ENCODE measurements at regions not wholly inside any gene's neighbourhood (a gene's known extent, or its start where the extent isn't known, plus 50 kb on each side); places are given as distances from the start of the nearest gene placed in this dataset.
"Not testable (repeated sequence)": the region's sequence is repeated elsewhere in the genome, so short reads cannot be mapped to it uniquely, and the experiment has no call there.

- DNase-seq (ENCODE audit: low read depth, low spot score): peak; percentile 0
- in situ Hi-C loops (cut with HindIII; ENCODE audit: low pct_unique_long_range_greater_than_20kb, low sequenced_read_pairs): no loop called here
These were observed 119.1 kb downstream of the RTL9 start for GRCh38 chrX:110477593-110478228.

GRCh38 chrX:110491846-110492620 is 133.4 kb downstream of the RTL9 start:
- in situ Hi-C loops (cut with HindIII; ENCODE audit: low pct_unique_long_range_greater_than_20kb, low sequenced_read_pairs): no loop called here
- DNase-seq (ENCODE audit: low read depth, low spot score): no peak

- DNase-seq (ENCODE audit: low read depth, low spot score): no peak
- in situ Hi-C loops (cut with HindIII; ENCODE audit: low pct_unique_long_range_greater_than_20kb, low sequenced_read_pairs): no loop called here
These were observed 146.3 kb downstream of the RTL9 start for GRCh38 chrX:110504947-110505346.

DNA sequence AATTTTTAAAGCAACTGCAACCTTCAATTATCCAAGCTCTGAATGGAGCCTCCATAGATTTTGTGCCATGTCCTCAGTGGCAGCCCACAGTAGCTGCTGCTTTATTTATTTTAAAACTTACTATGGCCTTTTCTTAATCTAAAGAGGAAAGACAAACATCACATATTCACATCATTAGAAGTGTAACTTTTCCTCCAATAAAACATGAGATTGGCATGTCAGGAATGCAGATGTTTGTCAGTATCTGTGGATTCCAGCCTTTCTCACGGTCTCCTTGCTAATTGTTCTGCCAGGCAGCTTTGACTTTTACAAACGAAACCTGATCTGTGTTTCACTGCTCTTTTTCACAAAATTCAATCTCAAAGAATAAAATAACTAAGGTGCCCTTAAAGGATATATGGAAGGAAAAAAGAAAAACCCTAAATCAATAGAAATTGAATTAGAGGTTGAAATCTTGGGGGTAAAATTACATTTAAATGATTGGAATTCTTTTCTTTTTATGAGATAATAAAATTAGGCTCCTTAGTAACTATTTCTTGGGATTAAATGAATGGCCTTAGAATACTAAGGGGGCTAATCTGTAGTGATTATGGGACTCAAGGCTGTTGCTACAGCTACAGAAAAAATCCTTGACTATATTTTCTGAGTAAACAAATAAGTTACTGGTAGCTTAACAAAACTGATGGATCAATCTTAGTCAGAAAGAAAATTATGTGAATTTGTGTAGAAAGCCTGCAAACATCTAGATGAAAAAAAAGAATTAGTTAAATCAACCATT is 151.3 kb downstream of the RTL9 start:
- in situ Hi-C loops (cut with HindIII; ENCODE audit: low pct_unique_long_range_greater_than_20kb, low sequenced_read_pairs): no loop called here
- peak; percentile 5 for DNase-seq (ENCODE audit: low read depth, low spot score)

- DNase-seq (ENCODE audit: low read depth, low spot score): no peak
- in situ Hi-C loops (cut with HindIII; ENCODE audit: low pct_unique_long_range_greater_than_20kb, low sequenced_read_pairs): no loop called here
These were observed 152.6 kb downstream of the RTL9 start for GRCh38 chrX:110511238-110511637.

DNA sequence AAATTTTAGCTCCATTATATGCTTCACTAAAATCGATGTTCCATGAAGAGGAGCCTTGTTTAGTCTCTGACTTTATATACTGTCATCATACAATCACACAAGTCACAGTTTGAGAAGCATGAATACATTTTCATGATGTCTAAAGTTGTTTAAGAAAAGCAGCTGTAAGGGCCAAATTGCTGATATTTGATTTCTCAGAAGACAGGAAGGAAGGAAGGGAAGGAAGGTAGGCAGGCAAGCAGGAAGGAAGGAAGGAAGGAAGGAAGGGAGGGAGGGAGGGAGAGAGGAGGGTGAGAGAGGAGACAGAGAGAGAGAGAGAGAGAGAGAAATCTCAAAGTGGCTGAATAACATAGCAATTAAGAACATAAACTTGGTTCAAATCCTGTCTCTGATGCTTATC is 153.7 kb downstream of the RTL9 start:
- no peak for DNase-seq (ENCODE audit: low read depth, low spot score)
- in situ Hi-C loops (cut with HindIII; ENCODE audit: low pct_unique_long_range_greater_than_20kb, low sequenced_read_pairs): no loop called here

DNA sequence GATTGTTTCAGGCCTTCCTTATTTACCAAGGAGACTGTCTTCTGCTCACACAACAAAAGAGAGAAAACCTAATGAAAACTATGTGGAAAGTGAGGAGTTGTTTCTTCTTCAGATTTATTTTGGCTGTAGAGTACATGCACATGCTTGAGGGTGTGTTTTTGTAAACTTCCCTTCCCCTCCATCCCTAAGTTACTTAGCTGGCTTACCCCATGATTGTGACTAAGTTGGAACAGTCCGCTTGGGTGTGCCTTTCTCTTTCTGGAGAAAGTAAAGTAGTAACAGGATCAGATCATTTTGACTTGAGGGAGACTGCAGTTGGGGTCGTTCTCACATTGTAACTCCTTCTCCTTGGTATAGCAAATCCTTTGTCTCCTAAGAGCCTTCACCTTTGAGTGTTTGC is 155.9 kb downstream of the RTL9 start:
- in situ Hi-C loops (cut with HindIII; ENCODE audit: low pct_unique_long_range_greater_than_20kb, low sequenced_read_pairs): no loop called here

DNA sequence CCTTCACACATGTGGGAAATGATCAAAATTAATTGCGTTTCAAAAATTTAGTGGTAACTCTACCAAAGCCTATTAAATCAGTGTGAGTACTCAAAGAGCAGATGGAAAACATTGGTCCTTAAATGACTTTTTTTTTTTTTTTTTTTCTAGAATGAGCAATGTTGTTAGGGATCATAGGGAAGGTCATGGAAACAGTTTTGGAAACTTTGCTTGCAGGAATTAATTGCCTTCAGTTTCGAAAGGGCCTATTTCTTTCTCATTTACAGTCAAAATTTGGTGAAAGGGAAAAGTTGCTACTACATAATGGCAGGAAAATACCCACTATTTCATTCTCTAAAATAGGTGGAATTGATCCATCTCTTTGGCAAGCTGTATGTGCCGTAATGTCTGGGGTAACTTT is 160.9 kb downstream of the RTL9 start:
- in situ Hi-C loops (cut with HindIII; ENCODE audit: low pct_unique_long_range_greater_than_20kb, low sequenced_read_pairs): no loop called here
- DNase-seq (ENCODE audit: low read depth, low spot score): no peak

More for the DNA sequence above, 155.9 kb downstream of the RTL9 start:
- no peak for DNase-seq (ENCODE audit: low read depth, low spot score)

DNA sequence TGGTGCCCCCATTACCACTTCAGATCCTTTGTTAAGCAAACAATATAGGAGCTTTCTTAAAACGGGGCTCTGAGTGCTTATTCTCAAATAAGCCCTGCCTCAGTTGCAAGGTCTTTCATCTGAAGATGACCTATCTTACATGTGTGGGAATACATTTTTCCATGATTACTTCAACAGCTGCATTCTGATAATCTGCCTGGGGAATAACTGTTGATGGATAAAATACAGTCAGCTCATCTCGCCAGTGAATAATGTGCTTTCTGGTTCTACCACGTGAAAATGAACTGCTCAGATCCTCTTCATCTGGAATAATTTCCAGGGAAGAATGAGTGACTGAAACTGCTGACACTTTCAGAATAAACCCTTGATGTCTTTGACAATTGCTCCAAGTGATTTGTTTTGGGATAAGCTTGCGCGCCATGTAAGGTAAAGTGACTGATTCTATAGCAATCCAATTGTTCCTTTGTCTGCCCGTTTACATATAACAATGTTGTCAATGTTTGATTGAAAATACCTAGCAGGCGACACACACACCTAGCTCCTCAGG is 161.3 kb downstream of the RTL9 start:
- in situ Hi-C loops (cut with HindIII; ENCODE audit: low pct_unique_long_range_greater_than_20kb, low sequenced_read_pairs): no loop called here
- no peak for DNase-seq (ENCODE audit: low read depth, low spot score)

GRCh38 chrX:110520652-110521051 is 162.0 kb downstream of the RTL9 start:
- DNase-seq (ENCODE audit: low read depth, low spot score); in situ Hi-C loops (cut with HindIII; ENCODE audit: low pct_unique_long_range_greater_than_20kb, low sequenced_read_pairs): not testable (repeated sequence)

GRCh38 chrX:110531873-110532580 is 173.4 kb downstream of the RTL9 start:
- DNase-seq (ENCODE audit: low read depth, low spot score): no peak
- in situ Hi-C loops (cut with HindIII; ENCODE audit: low pct_unique_long_range_greater_than_20kb, low sequenced_read_pairs): no loop called here

DNA sequence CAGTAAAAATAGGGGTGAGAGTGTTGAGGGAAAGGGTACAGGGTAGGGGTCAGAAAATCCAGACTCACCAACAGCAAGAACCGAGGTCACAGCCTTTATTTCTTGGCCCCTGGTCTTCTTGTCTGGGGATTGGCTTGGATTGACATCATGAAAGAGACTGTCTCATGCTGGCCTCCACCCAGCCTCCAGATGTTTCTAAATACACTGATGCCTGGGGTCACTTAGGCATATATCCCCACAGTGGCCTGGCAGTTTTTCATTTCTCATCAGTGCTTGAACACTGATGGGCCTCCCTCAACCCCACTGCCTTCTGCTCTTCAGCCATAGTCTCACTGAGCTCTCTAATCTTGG is 173.9 kb downstream of the RTL9 start:
- DNase-seq (ENCODE audit: low read depth, low spot score): no peak
- in situ Hi-C loops (cut with HindIII; ENCODE audit: low pct_unique_long_range_greater_than_20kb, low sequenced_read_pairs): no loop called here

DNA sequence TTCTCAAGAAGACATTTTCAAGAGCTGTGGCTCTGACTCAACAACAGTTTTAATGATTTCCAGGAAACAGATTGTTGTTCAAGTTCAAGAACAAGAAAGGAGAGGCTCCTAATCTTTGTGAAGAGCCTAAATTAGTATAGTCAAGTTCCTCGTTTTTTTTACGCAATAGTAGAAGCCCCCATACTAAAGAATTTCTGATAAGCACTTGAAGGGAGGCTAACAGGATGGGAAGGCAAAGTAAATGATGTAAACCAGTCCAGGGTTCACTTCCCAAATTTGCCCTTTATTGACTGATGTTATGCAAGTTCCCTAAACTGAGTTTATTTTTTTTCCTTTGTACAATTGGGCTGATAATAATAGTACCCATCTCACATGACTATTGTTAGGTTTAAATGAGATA is 178.2 kb downstream of the RTL9 start:
- in situ Hi-C loops (cut with HindIII; ENCODE audit: low pct_unique_long_range_greater_than_20kb, low sequenced_read_pairs): no loop called here
- no peak for DNase-seq (ENCODE audit: low read depth, low spot score)

- DNase-seq (ENCODE audit: low read depth, low spot score): no peak
- in situ Hi-C loops (cut with HindIII; ENCODE audit: low pct_unique_long_range_greater_than_20kb, low sequenced_read_pairs): no loop called here
These were observed 182.6 kb downstream of the RTL9 start for GRCh38 chrX:110541266-110541665.

- DNase-seq (ENCODE audit: low read depth, low spot score); in situ Hi-C loops (cut with HindIII; ENCODE audit: low pct_unique_long_range_greater_than_20kb, low sequenced_read_pairs): not testable (repeated sequence)
These were observed 192.2 kb downstream of the RTL9 start for GRCh38 chrX:110550854-110551253.

GRCh38 chrX:110557864-110558263 is 199.2 kb downstream of the RTL9 start:
- no peak for DNase-seq (ENCODE audit: low read depth, low spot score)
- in situ Hi-C loops (cut with HindIII; ENCODE audit: low pct_unique_long_range_greater_than_20kb, low sequenced_read_pairs): no loop called here

DNA sequence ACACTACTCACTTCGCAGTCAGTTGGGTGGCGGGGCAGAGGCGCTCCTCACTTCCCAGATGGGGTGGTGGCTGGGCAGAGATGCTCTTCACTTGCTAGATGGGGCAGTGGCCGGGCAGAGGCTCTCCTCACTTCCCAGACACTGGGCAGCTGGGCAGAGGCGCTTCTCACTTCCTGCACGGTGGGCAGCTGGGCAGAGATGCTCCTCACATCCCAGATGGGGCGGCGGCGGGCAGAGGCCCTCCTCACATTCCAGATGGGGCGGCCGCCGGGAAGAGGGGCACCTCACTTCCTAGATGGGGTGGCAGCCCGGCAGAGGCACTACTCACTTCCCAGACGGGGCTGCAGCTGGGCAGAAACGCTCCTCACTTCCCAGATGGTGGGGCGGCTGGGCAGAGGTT is 199.8 kb downstream of the RTL9 start:
- no peak for DNase-seq (ENCODE audit: low read depth, low spot score)
- in situ Hi-C loops (cut with HindIII; ENCODE audit: low pct_unique_long_range_greater_than_20kb, low sequenced_read_pairs): no loop called here

GRCh38 chrX:110561034-110561433 is 202.4 kb downstream of the RTL9 start:
- peak; percentile 1 for DNase-seq (ENCODE audit: low read depth, low spot score)

More at GRCh38 chrX:110561034-110561433, 202.4 kb downstream of the RTL9 start:
- in situ Hi-C loops (cut with HindIII; ENCODE audit: low pct_unique_long_range_greater_than_20kb, low sequenced_read_pairs): no loop called here

Measured in SK-MEL-5 (cell line).